Sigmoid colon (tissue), 3 donors: ENCODE measurements at regions not wholly inside any gene's neighbourhood (a gene's known extent, or its start where the extent isn't known, plus 50 kb on each side); places are given as distances from the start of the nearest gene placed in this dataset.

Experiments
- CTCF ChIP-seq, 4 experiments: fragments of 450-650 bp in 3 of 4; fragments of 200-600 bp in 1 of 4; IDR thresholded peaks; one replicate each; pipeline ENCODE4 v1.5.1; 2016 to 2019; ENCODE audit warnings: antibody characterized with exemption in 4 of 4, mild to moderate bottlenecking in 3 of 4, moderate library complexity in 2 of 4
- POLR2A ChIP-seq, 2 donors: fragments of 450-650 bp; IDR thresholded peaks; one replicate each; pipeline ENCODE4 v1.6.1; 2016; ENCODE audit warnings: antibody characterized with exemption in 2 of 2, mild to moderate bottlenecking in 2 of 2, moderate library complexity in 2 of 2

GRCh38 chr2:66327066-66327740 lies 107.7 kb upstream of the MEIS1 start:
- TF ChIP-seq CTCF (IDR thresholded peaks at IDR 0.05), result no peak
- TF ChIP-seq POLR2A (IDR thresholded peaks at IDR 0.05), result no peak
